ENCODE measurements at regions not wholly inside any gene's neighbourhood (a gene's known extent, or its start where the extent isn't known, plus 50 kb on each side); places are given as distances from the start of the nearest gene placed in this dataset.
"Not testable (repeated sequence)": the region's sequence is repeated elsewhere in the genome, so short reads cannot be mapped to it uniquely, and the experiment has no call there.

DNA sequence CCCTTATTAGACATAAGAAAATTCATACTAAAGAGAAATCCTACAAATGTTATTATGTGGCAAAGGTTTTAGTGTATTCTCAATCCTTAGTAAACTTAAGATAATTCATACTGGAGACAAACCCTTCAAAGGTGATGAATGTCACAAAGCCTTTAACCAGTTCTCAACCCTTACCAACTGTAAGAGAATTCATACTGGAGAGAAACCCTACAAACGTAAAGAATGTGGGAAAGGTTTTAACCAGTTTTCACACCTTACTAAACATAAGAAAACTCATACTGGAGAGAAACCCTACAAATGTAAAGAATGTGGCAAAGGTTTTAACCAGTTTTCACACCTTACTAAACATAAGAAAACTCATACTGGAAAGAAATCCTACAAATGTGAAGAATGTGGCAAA, 93.2 kb downstream of the ZNF680 start:
- DNase-seq (ENCODE audit: low spot score), result no peak

DNA sequence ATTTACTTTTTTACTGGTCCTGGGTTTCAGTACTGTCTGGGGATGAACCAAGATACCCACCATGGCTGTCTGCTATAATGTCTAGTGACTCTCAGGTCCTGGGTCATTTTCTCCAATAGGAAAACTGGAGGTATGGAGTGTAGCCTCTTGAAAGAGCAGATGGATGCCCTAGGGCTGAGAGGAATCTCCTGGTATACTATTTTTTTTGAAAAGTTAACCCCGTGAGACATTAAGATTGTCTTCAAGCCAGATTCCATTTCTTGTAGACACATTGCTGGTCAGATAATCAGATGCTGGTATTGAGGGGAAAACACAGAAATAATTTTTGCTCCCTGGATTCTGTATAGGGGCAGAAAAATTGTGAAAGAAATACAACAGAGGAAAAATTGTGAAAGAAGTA, 97.3 kb downstream of the ZNF680 start:
- DNase-seq (ENCODE audit: low spot score), result no peak

DNA sequence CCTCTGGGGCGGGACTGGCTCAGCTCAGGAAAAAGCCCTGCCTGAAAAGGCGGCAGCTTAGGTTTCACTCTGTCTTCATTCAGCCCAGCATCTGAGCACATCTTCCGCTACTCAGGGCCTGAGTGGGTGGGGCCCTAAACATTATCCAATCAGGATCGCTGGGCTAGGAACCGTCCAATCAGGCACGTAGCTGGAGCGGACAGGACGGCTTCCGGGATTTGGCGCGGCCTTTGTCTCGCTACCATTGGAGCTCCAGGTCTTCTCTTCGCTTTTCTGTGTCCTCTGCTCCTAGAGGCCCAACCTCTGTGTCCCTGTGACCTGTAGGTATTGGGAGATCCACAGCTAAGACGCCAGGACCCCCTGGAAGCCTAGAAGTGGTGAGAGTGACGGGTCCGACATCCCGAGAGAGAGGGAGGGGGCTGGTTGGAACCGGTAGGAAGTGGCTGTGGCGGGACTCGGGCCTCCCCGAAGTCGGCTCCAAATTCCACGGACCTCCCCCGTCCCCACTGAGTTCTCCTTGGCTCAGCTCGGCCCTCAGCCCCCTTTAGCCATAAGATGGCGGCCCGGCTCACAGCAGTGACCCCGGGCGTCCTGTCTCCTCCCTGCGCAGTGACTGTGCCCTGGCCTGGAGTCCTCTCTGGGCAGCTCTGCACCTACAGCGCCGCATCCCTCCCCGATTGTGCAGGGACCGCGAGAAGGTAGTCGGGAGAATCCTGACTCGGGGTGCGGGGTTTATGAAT, 99.1 kb downstream of the ZNF680 start:
- peak; percentile 1 for DNase-seq (ENCODE audit: low spot score)

DNA sequence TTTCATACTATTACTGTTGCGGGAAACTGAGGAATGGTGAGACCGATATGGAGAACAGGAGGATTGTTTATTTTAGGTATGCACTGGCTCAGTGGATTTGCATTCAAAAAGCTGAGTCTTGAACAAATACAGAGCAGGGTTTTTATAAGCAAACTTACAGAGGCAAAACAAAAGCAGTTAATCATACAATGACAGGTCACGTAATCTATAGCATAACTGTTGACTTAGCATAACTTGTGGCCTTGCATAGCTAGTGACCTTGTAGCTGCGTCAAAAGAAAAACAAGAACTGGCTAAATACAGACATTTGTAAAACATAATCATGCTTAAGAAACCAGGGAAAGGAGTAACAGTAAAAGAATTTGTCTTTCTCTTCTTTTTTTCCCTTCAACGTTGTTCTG, 103.0 kb downstream of the ZNF680 start:
- not testable (repeated sequence) for DNase-seq (ENCODE audit: low spot score)

DNA sequence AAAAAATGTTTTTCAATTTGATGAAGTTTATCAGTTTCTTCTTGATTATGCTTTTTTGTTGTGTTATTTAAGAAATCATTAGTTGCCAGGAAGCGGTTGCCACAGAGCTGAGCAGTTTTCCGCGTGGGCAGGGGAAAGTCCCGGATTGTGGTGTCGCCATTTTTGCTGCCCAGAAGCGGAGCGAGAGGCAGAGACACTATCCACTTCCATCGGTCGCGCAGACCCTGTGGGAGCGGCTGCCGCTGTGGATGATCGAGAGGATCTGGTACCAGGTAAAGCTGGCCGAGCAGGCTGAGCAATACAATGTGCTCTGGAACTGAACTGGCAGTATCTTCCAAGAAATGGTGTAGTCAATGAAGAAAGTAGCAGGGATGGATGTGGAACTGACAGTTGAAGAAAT, 119.8 kb downstream of the ZNF736 start:
- no peak for DNase-seq (ENCODE audit: low spot score)

DNA sequence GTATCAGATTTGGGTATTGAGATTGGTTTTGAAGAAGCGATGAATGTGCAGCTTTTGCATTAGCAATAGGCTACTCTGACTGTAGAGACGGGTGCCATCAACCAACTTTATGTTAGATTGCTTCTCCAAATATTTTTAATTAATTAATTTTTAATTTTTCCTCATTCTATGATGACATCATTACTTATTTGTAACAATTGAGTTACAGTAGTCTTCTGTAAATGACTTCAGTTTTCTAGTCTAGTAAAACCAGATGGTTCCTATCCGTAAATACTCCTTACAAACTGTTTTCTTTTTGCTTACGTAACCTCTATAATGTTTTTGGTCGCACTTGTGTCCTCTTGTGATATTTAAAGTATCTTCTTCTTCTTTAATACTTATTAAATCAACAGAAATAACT, 118.1 kb downstream of the ZNF736 start:
- no peak for DNase-seq (ENCODE audit: low spot score)

DNA sequence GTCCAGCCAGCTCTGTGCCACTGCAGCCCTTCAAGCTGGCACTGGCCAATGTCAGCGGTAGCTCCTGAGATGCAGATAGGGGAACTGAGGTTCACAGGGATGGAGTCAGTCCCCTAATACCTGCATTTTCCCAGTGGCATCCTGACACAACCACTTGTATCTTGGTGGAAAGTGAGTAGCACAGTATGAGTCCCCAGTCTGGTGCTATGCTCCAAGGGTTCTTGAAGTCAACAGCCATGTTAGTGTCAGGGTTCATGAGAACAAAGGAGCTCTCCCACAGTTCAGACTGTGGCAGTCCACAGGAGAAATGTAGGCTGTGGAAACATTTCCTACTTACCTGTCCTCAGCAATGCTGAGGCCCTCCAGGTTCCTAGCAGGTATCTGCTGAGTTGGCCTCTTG, 115.5 kb downstream of the ZNF736 start:
- DNase-seq (ENCODE audit: low spot score), result no peak

DNA sequence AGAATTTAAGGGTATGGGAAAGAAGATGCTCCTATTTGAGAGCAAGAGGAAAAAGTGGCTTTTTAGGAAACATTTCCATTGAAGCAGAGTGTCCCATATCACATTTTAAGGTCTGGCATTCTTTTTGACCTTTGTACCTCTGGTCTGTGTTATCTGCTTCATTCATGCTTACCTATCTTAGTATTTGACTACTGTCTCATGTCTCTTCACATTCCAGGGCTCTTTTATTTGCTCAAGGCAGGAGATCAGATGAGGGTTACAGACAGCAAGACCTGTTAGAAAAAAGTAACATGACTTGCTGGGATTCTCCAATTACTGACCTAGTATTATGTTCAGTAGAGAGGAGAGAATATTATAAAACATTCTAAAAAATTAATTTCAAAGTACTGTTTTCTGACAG, 111.7 kb downstream of the ZNF736 start:
- not testable (repeated sequence) for DNase-seq (ENCODE audit: low spot score)

DNA sequence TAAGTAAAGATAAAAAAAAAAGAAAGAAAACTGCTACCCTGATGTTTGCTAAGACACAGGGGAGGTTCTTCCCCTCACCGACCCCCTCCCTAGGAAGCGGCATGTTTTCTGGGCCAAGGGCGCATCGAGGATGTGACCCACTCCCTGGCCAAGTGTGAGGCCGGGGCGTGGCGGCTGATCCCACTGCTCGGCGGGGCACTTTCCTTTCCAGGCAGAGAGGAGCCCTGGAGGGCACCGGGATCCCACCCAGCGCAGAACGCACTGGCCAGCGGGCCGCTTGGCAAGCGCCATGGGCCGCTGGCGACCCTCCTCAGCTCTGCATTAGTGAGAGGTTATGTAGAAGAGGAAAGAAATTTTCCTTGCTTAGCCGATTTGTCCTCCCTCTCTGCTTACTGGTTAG, 93.4 kb downstream of the ZNF736 start:
- no peak for DNase-seq (ENCODE audit: low spot score)

All from CD4-positive, alpha-beta T cell treated with Interleukin-15 for 4 hours (primary cell).